ENCODE measurements at regions not wholly inside any gene's neighbourhood (a gene's known extent, or its start where the extent isn't known, plus 50 kb on each side); places are given as distances from the start of the nearest gene placed in this dataset.
"Not testable (repeated sequence)": the region's sequence is repeated elsewhere in the genome, so short reads cannot be mapped to it uniquely, and the experiment has no call there.

DNA sequence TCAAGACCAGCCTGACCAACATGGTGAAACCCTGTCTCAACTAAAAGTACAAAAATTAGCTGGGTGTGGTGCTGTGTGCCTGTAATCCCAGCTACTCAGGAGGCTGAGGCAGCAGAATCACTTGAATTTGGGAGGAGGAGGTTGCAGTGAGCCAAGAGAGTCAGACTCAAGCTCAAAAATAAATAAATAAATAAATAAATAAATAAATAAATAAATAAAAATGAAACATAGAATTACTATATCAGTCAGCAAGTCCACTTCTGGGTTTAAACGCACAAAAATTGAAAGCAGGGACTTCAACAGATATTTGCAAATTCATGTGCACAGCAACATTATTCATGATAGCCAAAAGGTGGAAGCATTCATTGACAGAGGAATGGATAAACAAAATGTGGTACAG, 875.2 kb upstream of the ALG10B start:
- H3K4me2 ChIP-seq (ENCODE audit: low read depth, low read length, poor library complexity, severe bottlenecking); H3K27ac ChIP-seq (ENCODE audit: low read length); H3K4me1 ChIP-seq (ENCODE audit: low read length); H3K9me2 ChIP-seq (replicated peaks; ENCODE audit: insufficient read depth, low read length); H4K20me1 ChIP-seq (ENCODE audit: insufficient read depth, low read depth, low read length); H3K4me3 ChIP-seq (ENCODE audit: low read length); H3K9me3 ChIP-seq (ENCODE audit: low read length); H3K9ac ChIP-seq (ENCODE audit: low read length); DNase-seq; H3K36me3 ChIP-seq (ENCODE audit: insufficient read depth, low read length); H3K27me3 ChIP-seq (ENCODE audit: low read length); H3K79me2 ChIP-seq (ENCODE audit: low read length); H2AFZ ChIP-seq (ENCODE audit: low read length): not testable (repeated sequence)

DNA sequence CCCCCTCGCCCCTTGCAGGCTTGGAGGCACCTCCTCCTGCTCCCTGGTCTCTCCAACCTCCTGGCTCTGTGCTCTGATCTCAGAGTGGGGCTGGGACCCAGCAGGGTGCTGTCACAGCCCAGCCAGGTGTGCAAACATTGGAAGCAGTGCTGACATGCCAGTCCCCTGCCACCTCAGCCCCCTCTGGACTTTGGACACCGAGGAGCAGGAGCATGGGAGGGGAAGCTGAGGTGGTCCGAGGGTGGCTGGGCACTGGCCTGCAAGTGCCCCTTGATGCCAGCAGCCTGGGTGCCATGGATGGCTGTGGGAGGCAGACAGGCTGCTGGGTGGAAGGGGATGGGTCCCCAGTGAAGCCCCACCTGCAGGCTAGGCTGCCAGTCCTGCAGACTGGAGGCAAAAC, 860.9 kb upstream of the ALG10B start:
- not testable (repeated sequence) for DNase-seq; H3K27me3 ChIP-seq (ENCODE audit: low read length); H3K36me3 ChIP-seq (ENCODE audit: insufficient read depth, low read length); H4K20me1 ChIP-seq (ENCODE audit: insufficient read depth, low read depth, low read length); H3K9me3 ChIP-seq (ENCODE audit: low read length); H3K4me1 ChIP-seq (ENCODE audit: low read length); H2AFZ ChIP-seq (ENCODE audit: low read length); H3K4me3 ChIP-seq (ENCODE audit: low read length); H3K9ac ChIP-seq (ENCODE audit: low read length); H3K27ac ChIP-seq (ENCODE audit: low read length); H3K79me2 ChIP-seq (ENCODE audit: low read length); H3K4me2 ChIP-seq (ENCODE audit: low read depth, low read length, poor library complexity, severe bottlenecking); H3K9me2 ChIP-seq (replicated peaks; ENCODE audit: insufficient read depth, low read length)

DNA sequence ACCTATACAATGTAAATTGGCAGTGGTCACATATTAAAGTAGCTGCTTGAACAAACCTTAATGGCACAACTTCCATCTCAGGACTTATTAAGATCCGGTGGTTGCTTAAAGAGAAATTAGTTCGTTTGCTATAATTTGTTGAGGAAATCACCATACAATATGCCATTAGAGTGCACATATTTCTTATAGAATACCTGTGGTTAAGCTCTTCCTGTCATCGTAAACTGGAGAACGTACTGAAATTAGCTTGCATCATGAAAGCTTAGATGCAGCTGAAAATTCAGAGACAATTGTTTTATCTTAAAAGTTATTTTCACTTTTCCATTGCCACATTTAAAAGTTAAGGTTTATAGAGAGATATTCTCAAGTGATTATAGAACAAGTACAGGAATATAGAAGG, 818.6 kb upstream of the ALG10B start:
- H3K4me1 ChIP-seq (ENCODE audit: low read length); H3K27ac ChIP-seq (ENCODE audit: low read length); H4K20me1 ChIP-seq (ENCODE audit: insufficient read depth, low read depth, low read length); H3K27me3 ChIP-seq (ENCODE audit: low read length); H2AFZ ChIP-seq (ENCODE audit: low read length); H3K4me2 ChIP-seq (ENCODE audit: low read depth, low read length, poor library complexity, severe bottlenecking); H3K79me2 ChIP-seq (ENCODE audit: low read length); H3K9ac ChIP-seq (ENCODE audit: low read length); H3K9me3 ChIP-seq (ENCODE audit: low read length); DNase-seq; H3K36me3 ChIP-seq (ENCODE audit: insufficient read depth, low read length); H3K4me3 ChIP-seq (ENCODE audit: low read length); H3K9me2 ChIP-seq (replicated peaks; ENCODE audit: insufficient read depth, low read length): not testable (repeated sequence)

DNA sequence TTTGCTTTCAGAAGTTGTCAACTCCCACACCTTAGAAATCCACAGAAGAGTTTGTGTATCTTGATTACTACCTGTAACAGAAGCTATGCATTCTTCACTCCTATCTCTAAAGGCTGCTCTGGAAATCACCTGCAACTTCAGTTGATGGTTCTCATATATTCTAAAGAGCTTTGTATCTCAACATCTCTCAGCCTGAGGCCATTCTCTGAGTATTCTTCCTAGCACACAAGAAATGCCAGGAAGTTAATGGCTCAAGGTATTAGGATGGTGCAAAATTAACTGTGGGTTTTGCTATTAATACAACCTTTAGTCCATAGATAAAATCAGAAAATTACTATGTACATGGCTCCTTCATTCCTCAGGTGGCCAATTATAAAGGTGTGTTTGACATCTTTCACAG, 806.3 kb upstream of the ALG10B start:
- not testable (repeated sequence) for H3K27ac ChIP-seq (ENCODE audit: low read length); H3K9me3 ChIP-seq (ENCODE audit: low read length); H3K9ac ChIP-seq (ENCODE audit: low read length); H3K79me2 ChIP-seq (ENCODE audit: low read length); DNase-seq; H3K4me2 ChIP-seq (ENCODE audit: low read depth, low read length, poor library complexity, severe bottlenecking); H3K4me1 ChIP-seq (ENCODE audit: low read length); H4K20me1 ChIP-seq (ENCODE audit: insufficient read depth, low read depth, low read length); H3K4me3 ChIP-seq (ENCODE audit: low read length); H3K9me2 ChIP-seq (replicated peaks; ENCODE audit: insufficient read depth, low read length); H2AFZ ChIP-seq (ENCODE audit: low read length); H3K36me3 ChIP-seq (ENCODE audit: insufficient read depth, low read length); H3K27me3 ChIP-seq (ENCODE audit: low read length)

DNA sequence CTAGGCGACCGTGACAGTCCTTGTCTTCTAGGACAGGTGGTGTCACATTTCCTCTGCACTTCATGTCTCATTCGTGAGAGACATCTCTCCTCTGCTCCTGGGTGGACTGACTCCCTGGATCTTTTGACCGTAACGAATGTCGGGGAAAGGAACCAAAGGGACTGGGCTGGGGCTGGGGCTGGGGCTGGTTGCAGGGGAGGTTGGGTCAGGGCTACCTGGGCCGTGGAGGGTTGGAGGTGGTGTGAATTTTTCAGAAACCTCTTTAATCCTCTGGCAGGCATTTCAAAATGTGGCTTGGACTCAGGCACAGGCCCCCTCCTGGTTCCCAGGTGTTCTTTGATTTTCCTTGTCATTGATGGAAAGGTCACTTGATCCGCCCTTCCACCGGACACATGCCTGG, 776.0 kb upstream of the ALG10B start:
- 0 out of 2 replicates have a peak overlapping the region, but pooled peaks have one; percentile 43 for H2AFZ ChIP-seq (ENCODE audit: low read length)
- H3K79me2 ChIP-seq (ENCODE audit: low read length); DNase-seq; H3K9ac ChIP-seq (ENCODE audit: low read length); H4K20me1 ChIP-seq (ENCODE audit: insufficient read depth, low read depth, low read length); H3K4me3 ChIP-seq (ENCODE audit: low read length); H3K4me2 ChIP-seq (ENCODE audit: low read depth, low read length, poor library complexity, severe bottlenecking); H3K4me1 ChIP-seq (ENCODE audit: low read length); H3K27ac ChIP-seq (ENCODE audit: low read length); H3K27me3 ChIP-seq (ENCODE audit: low read length); H3K9me3 ChIP-seq (ENCODE audit: low read length); H3K36me3 ChIP-seq (ENCODE audit: insufficient read depth, low read length); H3K9me2 ChIP-seq (replicated peaks; ENCODE audit: insufficient read depth, low read length): not testable (repeated sequence)

DNA sequence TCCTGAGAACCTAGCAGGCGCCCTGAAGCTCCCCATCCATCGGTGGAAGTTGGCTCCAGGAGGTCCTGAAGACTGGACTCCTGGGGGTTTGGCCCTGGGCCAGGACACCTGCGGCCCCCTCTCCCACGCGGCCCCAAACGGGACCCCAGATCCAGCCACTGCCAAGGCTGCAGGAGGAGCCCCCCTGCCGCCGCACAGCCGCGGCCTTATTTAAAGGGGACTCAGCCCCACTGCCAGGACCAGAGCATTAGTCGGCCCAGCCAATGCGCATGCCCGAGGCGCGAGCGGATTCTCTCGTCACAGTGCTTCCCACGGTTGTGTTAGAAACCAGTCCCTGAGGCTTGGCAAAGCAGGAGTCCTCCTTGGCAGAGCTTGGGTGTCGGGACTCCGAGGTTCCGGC, 775.2 kb upstream of the ALG10B start:
- H3K27me3 ChIP-seq (ENCODE audit: low read length), result no peaks in the 10 kb centered on the region
- H3K79me2 ChIP-seq (ENCODE audit: low read length), result no peaks in the 10 kb centered on the region
- H3K4me3 ChIP-seq (ENCODE audit: low read length), result no peak overlapping the region
- no peaks in the 10 kb centered on the region for H3K4me1 ChIP-seq (ENCODE audit: low read length)
- no peaks in the 10 kb centered on the region; the same call in 1 of the 2 replicates for H3K9me3 ChIP-seq (ENCODE audit: low read length)
- H3K9me2 ChIP-seq (replicated peaks; ENCODE audit: insufficient read depth, low read length), result no peaks in the 10 kb centered on the region
- H2AFZ ChIP-seq (ENCODE audit: low read length), result no peak overlapping the region
- no peaks in the 10 kb centered on the region for H4K20me1 ChIP-seq (ENCODE audit: insufficient read depth, low read depth, low read length)
- no peak overlapping the region for H3K9ac ChIP-seq (ENCODE audit: low read length)
- no peak overlapping the region for H3K27ac ChIP-seq (ENCODE audit: low read length)
- H3K4me2 ChIP-seq (ENCODE audit: low read depth, low read length, poor library complexity, severe bottlenecking), result no peak overlapping the region
- no peaks in the 10 kb centered on the region for H3K36me3 ChIP-seq (ENCODE audit: insufficient read depth, low read length)
- DNase-seq, result no peak

DNA sequence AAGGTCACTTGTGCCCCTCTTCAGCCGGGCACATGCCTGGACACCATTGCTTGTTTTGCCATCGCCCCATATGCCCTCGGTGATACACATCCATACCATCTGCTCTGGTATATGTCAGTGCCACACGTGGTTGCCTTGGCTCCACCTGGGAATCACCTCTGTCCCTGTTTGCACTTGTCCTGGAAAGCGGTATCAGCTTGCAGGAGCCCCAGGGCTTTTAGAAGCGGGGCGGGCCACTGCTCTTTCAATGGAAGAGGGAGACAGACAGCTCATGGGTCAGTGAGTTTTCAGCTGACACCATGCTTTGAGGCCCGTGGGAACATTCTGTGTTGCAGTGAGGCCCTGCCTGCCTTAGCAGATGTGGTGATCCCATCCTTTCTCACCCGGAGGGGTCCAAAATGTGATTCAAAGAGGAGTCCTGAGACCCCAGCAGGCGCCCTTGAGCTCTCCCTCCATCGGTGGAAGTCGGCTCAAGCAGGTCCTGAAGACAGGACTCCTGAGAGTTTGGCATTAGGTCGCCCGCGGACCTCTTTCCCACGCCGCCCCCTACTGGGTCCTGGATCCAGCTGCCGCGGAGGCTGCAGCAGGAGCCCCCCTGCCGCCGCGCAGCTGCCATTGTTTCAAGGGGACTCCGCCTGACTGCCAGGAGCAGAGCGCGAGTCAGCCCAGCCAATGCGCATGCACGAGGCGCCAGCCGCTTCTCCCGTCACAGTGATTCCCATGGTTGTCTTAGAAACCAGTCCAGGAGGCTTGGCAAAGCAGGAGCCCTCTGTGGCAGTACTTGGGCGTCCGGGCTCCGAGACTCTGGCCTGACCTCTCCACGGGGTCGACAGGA, 773.2 kb upstream of the ALG10B start:
- no peaks in the 10 kb centered on the region for H3K79me2 ChIP-seq (ENCODE audit: low read length)

DNA sequence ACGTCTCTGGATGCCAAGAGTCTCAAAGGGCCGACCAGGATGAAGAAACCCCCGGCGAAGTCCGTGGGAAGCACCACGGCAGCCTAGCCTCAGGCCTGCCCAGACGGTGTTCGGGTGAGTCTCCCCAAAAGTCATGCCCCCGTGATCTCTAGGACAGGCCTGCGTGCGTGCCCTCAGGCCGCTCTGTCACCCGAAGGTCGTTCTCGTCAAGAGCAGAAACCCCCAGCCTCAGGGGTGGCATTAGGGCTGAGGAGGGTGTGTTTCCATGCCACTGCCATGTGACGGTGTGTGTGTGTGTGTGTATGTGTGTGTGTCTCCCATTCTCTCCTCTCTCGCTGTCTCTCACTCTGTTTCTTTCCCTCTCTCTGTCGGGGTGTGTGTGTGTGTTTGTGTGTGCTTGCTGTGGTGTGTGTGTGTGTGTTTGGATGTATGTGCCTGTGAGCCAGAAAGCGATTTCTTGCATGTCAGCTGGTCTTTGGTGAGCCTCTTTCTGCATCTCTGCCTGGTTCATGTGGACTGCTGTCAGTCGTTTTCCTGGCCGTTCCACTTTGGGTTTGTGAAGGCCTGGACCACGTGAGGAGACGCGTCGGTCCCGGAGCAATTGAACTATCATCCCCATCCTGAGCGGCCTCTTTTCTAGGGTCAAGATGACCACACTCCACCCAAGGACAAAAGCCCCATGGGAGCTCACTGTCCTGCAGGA, 772.5 kb upstream of the ALG10B start:
- no peak overlapping the region for H3K9ac ChIP-seq (ENCODE audit: low read length)
- no peak overlapping the region for H3K4me2 ChIP-seq (ENCODE audit: low read depth, low read length, poor library complexity, severe bottlenecking)
- H3K27me3 ChIP-seq (ENCODE audit: low read length), result no peaks in the 10 kb centered on the region
- H3K27ac ChIP-seq (ENCODE audit: low read length), result no peak overlapping the region
- no peak for DNase-seq
- H4K20me1 ChIP-seq (ENCODE audit: insufficient read depth, low read depth, low read length), result no peaks in the 10 kb centered on the region
- H3K79me2 ChIP-seq (ENCODE audit: low read length), result no peaks in the 10 kb centered on the region
- H3K36me3 ChIP-seq (ENCODE audit: insufficient read depth, low read length), result no peaks in the 10 kb centered on the region
- H3K4me3 ChIP-seq (ENCODE audit: low read length), result no peak overlapping the region
- no peak overlapping the region for H2AFZ ChIP-seq (ENCODE audit: low read length)
- no peaks in the 10 kb centered on the region; the same call in 1 of the 2 replicates for H3K9me3 ChIP-seq (ENCODE audit: low read length)
- H3K9me2 ChIP-seq (replicated peaks; ENCODE audit: insufficient read depth, low read length), result no peaks in the 10 kb centered on the region
- no peaks in the 10 kb centered on the region for H3K4me1 ChIP-seq (ENCODE audit: low read length)

More for the DNA sequence above, 773.2 kb upstream of the ALG10B start:
- Histone ChIP-seq H4K20me1 (ENCODE audit: insufficient read depth, low read depth, low read length) (no peaks in the 10 kb centered on the region), H3K4me2 (ENCODE audit: low read depth, low read length, poor library complexity, severe bottlenecking) (no peak overlapping the region), H3K36me3 (ENCODE audit: insufficient read depth, low read length) (no peaks in the 10 kb centered on the region), H3K9ac (ENCODE audit: low read length) (no peak overlapping the region), H3K27ac (ENCODE audit: low read length) (no peak overlapping the region), H3K27me3 (ENCODE audit: low read length) (no peaks in the 10 kb centered on the region), H3K9me3 (ENCODE audit: low read length) (no peaks in the 10 kb centered on the region; the same call in 1 of the 2 replicates), H2AFZ (ENCODE audit: low read length) (no peak overlapping the region), H3K9me2 (replicated peaks; ENCODE audit: insufficient read depth, low read length) (no peaks in the 10 kb centered on the region), H3K4me1 (ENCODE audit: low read length) (no peaks in the 10 kb centered on the region), H3K4me3 (ENCODE audit: low read length) (no peak overlapping the region)
- no peak for DNase-seq

Measured in Karpas-422 (cell line).